ENCODE measurements at regions not wholly inside any gene's neighbourhood (a gene's known extent, or its start where the extent isn't known, plus 50 kb on each side); places are given as distances from the start of the nearest gene placed in this dataset.

- TF ChIP-seq CTCF (conservative IDR thresholded peaks at IDR 0.05; ENCODE audit: low read depth, low read length): no peak
- no peak for TF ChIP-seq RCOR1 (IDR thresholded peaks at IDR 0.05; ENCODE audit: insufficient replicate concordance, low read length)
- no peak for TF ChIP-seq USF2 (IDR thresholded peaks at IDR 0.05; ENCODE audit: low read depth, low read length)
- no peak for TF ChIP-seq POLR2A (IDR thresholded peaks at IDR 0.05; ENCODE audit: low read depth, low read length)
- TF ChIP-seq SMC3 (IDR thresholded peaks at IDR 0.05; ENCODE audit: low read depth, low read length): no peak
- TF ChIP-seq ELK1 (IDR thresholded peaks at IDR 0.05; ENCODE audit: borderline replicate concordance, low read depth, low read length): no peak
- TF ChIP-seq BHLHE40 (IDR thresholded peaks at IDR 0.05; ENCODE audit: low read depth, low read length): no peak
- no peak for TF ChIP-seq CHD1 (IDR thresholded peaks at IDR 0.05; ENCODE audit: low read depth, low read length)
- no peak for TF ChIP-seq RFX5 (IDR thresholded peaks at IDR 0.05; ENCODE audit: low read depth, low read length)
These were observed 141.6 kb downstream of the RXFP2 start for GRCh38 chr13:31880851-31881494.
